ENCODE measurements at regions not wholly inside any gene's neighbourhood (a gene's known extent, or its start where the extent isn't known, plus 50 kb on each side); places are given as distances from the start of the nearest gene placed in this dataset.

DNA sequence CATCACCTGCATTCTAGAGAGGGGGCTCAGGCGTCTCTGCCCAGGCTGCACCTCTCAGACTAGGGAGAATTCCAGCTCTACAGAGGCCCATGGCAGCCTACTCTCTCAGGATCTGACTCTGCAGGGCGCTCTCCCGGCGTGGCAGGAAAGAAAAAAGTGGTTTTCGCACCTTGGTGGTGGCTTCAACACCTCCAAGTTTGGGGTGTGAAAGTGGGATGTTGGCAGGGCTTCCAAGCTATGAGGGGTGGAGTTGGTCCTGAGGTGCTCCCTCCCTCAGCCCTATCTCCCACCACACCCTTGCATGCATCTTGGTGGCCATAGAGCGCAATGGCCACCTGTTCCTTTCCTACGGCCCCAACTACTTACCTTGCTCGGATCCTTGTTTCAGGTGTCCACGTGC lies 166.5 kb downstream of the VSIG4 start:
- TF ChIP-seq, protein P1, sequence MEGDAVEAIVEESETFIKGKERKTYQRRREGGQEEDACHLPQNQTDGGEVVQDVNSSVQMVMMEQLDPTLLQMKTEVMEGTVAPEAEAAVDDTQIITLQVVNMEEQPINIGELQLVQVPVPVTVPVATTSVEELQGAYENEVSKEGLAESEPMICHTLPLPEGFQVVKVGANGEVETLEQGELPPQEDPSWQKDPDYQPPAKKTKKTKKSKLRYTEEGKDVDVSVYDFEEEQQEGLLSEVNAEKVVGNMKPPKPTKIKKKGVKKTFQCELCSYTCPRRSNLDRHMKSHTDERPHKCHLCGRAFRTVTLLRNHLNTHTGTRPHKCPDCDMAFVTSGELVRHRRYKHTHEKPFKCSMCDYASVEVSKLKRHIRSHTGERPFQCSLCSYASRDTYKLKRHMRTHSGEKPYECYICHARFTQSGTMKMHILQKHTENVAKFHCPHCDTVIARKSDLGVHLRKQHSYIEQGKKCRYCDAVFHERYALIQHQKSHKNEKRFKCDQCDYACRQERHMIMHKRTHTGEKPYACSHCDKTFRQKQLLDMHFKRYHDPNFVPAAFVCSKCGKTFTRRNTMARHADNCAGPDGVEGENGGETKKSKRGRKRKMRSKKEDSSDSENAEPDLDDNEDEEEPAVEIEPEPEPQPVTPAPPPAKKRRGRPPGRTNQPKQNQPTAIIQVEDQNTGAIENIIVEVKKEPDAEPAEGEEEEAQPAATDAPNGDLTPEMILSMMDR (IDR thresholded peaks at IDR 0.05; ENCODE audit: low read depth, low read length), result no peak
- no peak for TF ChIP-seq EZH2phosphoT487 (IDR thresholded peaks at IDR 0.05; ENCODE audit: low read depth)
